Neuronal stem cell (in vitro differentiated cells): ENCODE measurements at regions not wholly inside any gene's neighbourhood (a gene's known extent, or its start where the extent isn't known, plus 50 kb on each side); places are given as distances from the start of the nearest gene placed in this dataset.

Experiments
- DNase-seq: peaks from one replicate; pipeline ENCODE4 v3.0.0-alpha.2; 2013; ENCODE audit warnings: low spot score
- H2AFZ ChIP-seq: one replicate; pipeline ENCODE4 v1.6.1; 2013; ENCODE audit warnings: mild to moderate bottlenecking, low read length, inconsistent platforms
- H2AK5ac ChIP-seq: 2 replicates; pipeline ENCODE4 v1.6.1; 2013; ENCODE audit warnings: low read depth, mild to moderate bottlenecking, inconsistent platforms, low read length, moderate library complexity, mixed read lengths
- H2BK120ac ChIP-seq: 2 replicates; pipeline ENCODE4 v1.6.1; 2013; ENCODE audit warnings: low read depth, mild to moderate bottlenecking, inconsistent platforms, low read length, moderate library complexity, mixed read lengths
- H2BK12ac ChIP-seq: one replicate; pipeline ENCODE4 v1.6.1; 2013; ENCODE audit warnings: low read length, inconsistent platforms
- H2BK15ac ChIP-seq: 2 replicates; pipeline ENCODE4 v1.6.1; 2013; ENCODE audit warnings: mild to moderate bottlenecking, low read length, inconsistent platforms, mixed read lengths
- H2BK5ac ChIP-seq: one replicate; pipeline ENCODE4 v1.6.1; 2013; ENCODE audit warnings: inconsistent platforms, mild to moderate bottlenecking, low read length, moderate library complexity
- H3K14ac ChIP-seq: one replicate; pipeline ENCODE4 v1.6.1; 2013; ENCODE audit warnings: low read length, inconsistent platforms
- H3K18ac ChIP-seq: 2 replicates; pipeline ENCODE4 v1.6.1; 2013; ENCODE audit warnings: low read length, inconsistent platforms
- H3K23ac ChIP-seq: 2 replicates; pipeline ENCODE4 v1.6.1; 2013; ENCODE audit warnings: low read depth, mild to moderate bottlenecking, mixed read lengths, low read length, inconsistent platforms; ENCODE audit not compliant: poor library complexity
- H3K27ac ChIP-seq: replicated peaks from 3 replicates; pipeline ENCODE4 v1.5.1; 2013; ENCODE audit warnings: low read length, inconsistent platforms
- H3K27me3 ChIP-seq, 3 experiments: 2 replicates each; pipeline ENCODE4 v1.6.1; 2013; ENCODE audit warnings: low read length in 3 of 3, mild to moderate bottlenecking in 2 of 3, inconsistent platforms in 1 of 3, low read depth in 1 of 3, mixed read lengths in 1 of 3, moderate library complexity in 1 of 3; ENCODE audit not compliant: control insufficient read depth in 3 of 3, insufficient read depth in 3 of 3
- H3K36me3 ChIP-seq, 2 donors: replicated peaks in 1 of 2; 2 replicates each; pipeline ENCODE4 v1.6.1; 2013; ENCODE audit warnings: low read length in 2 of 2; ENCODE audit not compliant: control insufficient read depth in 2 of 2, insufficient read depth in 2 of 2
- H3K4ac ChIP-seq: 2 replicates; pipeline ENCODE4 v1.6.1; 2013; ENCODE audit warnings: inconsistent platforms, mild to moderate bottlenecking, low read length, moderate library complexity
- H3K4me1 ChIP-seq, 2 donors: 1 replicate in 1 of 2; 2 replicates in 1 of 2; pipeline ENCODE4 v1.6.1; 2013; ENCODE audit warnings: low read length in 2 of 2, low read depth in 1 of 2; ENCODE audit not compliant: control insufficient read depth in 2 of 2, insufficient read depth in 1 of 2
- H3K4me2 ChIP-seq: one replicate; pipeline ENCODE4 v1.6.1; 2013; ENCODE audit warnings: mild to moderate bottlenecking, low read length, inconsistent platforms; ENCODE audit not compliant: insufficient read depth, poor library complexity, severe bottlenecking
- H3K4me3 ChIP-seq, 2 donors: 2 replicates each; pipeline ENCODE4 v1.5.1; 2013; ENCODE audit warnings: low read length in 2 of 2, mild to moderate bottlenecking in 2 of 2, inconsistent platforms in 1 of 2, moderate library complexity in 1 of 2
- H3K79me1 ChIP-seq: one replicate; pipeline ENCODE4 v1.6.1; 2013; ENCODE audit warnings: low read depth, mild to moderate bottlenecking, inconsistent platforms, low read length, moderate library complexity
- H3K9ac ChIP-seq: one replicate; pipeline ENCODE4 v1.6.1; 2013; ENCODE audit warnings: mild to moderate bottlenecking, low read depth, low read length, inconsistent platforms; ENCODE audit not compliant: poor library complexity
- H3K9me3 ChIP-seq, 2 donors: replicated peaks in 1 of 2; 2 replicates each; pipeline versions ENCODE3 to v1.6.1; 2013; ENCODE audit warnings: low read length in 2 of 2, mild to moderate bottlenecking in 2 of 2, inconsistent platforms in 1 of 2, low read depth in 1 of 2, mixed read lengths in 1 of 2, moderate library complexity in 1 of 2; ENCODE audit not compliant: control insufficient read depth in 2 of 2, insufficient read depth in 1 of 2
- H4K8ac ChIP-seq: one replicate; pipeline ENCODE4 v1.6.1; 2013; ENCODE audit warnings: low read depth, mild to moderate bottlenecking, inconsistent platforms, low read length, moderate library complexity
- H4K91ac ChIP-seq: one replicate; pipeline ENCODE4 v1.6.1; 2013; ENCODE audit warnings: low read length, low read depth, mild to moderate bottlenecking, inconsistent platforms; ENCODE audit not compliant: poor library complexity
- WGBS, 2 donors: extraction: QIAGEN DNeasy Blood & Tissue Kit; methylation state at CpG; one replicate each; pipeline ENCODE4 v1.1.7; 2013; ENCODE audit warnings: missing lambda C conversion rate in 2 of 2, mixed read lengths in 1 of 2; ENCODE audit not compliant: insufficient read length in 2 of 2, insufficient replicate concordance in 1 of 2; ENCODE audit errors: extremely low coverage in 2 of 2; 5-methylcytosine and 5-hydroxymethylcytosine counted together

DNA sequence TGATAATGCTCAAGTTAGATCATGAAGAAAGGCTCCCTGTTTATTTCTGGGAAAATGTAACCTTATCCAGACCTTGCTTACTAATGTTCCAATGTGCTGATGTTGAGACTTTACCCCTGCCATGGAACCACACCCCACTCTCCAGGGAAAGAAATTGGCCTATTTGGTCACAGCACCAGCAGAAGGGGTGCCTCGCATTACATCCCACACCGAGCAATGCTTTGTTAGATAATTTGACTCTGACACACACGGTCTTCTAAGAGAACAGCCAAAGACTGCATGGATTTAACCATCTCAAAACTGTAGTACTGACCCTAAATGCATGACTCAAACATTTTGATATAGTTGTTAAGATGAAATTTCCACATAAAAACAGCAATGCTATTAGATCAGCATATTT, 152.1 kb upstream of the CCDC150 start:
- H3K4me2 ChIP-seq: no peak overlapping the region
- H3K23ac ChIP-seq: no peak overlapping the region
- no peak overlapping the region for H2BK120ac ChIP-seq
- H2BK5ac ChIP-seq: no peak overlapping the region
- H2BK15ac ChIP-seq: no peak overlapping the region
- H3K27ac ChIP-seq: no peak overlapping the region
- H3K27me3 ChIP-seq: no peaks in the 10 kb centered on the region
- H3K36me3 ChIP-seq: no peaks in the 10 kb centered on the region
- H3K18ac ChIP-seq: no peak overlapping the region
- H4K8ac ChIP-seq: no peak overlapping the region
- no peak overlapping the region for H3K4me3 ChIP-seq
- no peak overlapping the region for H4K91ac ChIP-seq
- peaks cover 2 to 7% of the 10 kb centered on the region in 2 donors for H3K4me1 ChIP-seq
- no peak overlapping the region for H2BK12ac ChIP-seq
- no peak overlapping the region for H2AK5ac ChIP-seq
- H2AFZ ChIP-seq: no peak overlapping the region
- no peak for DNase-seq
- no peak overlapping the region for H3K14ac ChIP-seq
- H3K4ac ChIP-seq: no peak overlapping the region
- no CpG with 5 or more reads among the region's 3 CpGs for WGBS, 2 donors
- H3K9me3 ChIP-seq: no peaks in the 10 kb centered on the region
- H3K9ac ChIP-seq: no peak overlapping the region
- H3K79me1 ChIP-seq: no peaks in the 10 kb centered on the region

DNA sequence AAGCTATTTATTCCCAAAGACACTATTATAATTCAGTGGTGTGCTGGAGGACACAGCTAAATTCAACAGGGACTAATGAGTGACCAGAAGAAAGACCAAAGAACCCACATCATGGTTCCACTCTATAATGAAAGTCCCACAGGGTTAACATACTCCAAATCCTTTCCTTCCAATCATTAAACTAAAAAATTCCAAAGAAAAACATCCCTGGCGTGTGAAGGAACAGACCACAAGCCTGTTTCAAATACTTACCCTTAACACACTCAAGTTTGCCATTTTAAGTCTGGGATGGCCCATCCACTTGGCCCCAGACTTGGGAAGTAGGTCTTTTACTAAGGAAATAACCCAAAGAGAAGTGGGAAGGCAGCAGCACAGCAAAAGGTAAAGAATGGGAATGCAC, 150.1 kb upstream of the CCDC150 start:
- WGBS, 2 donors: no CpG with 5 or more reads among the region's 1 CpG

DNA sequence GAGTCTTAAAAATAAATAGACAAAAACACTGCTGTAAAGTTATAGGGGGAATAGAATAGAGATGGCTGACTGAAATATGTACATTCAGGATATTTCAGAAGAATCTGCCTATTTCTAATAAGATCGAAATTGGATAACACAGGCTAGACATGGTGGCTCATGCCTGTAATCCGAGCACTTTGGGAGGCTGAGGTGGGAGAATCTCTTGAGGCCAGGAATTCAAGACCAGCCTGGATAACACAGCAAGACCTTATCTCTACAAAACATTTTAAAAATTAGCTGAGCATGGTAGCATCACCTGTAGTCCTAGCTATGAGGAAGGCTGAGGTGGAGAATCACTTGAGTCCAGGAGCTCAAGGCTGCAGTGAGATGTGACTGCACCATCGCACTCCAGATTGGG, 146.6 kb upstream of the CCDC150 start:
- H3K4me1 ChIP-seq: no peaks in the 10 kb centered on the region
- no peak overlapping the region for H3K4ac ChIP-seq
- DNase-seq: no peak
- H3K27me3 ChIP-seq: no peaks in the 10 kb centered on the region
- no peak overlapping the region for H3K27ac ChIP-seq
- no peak overlapping the region for H2BK12ac ChIP-seq
- H2BK5ac ChIP-seq: no peak overlapping the region
- no peak overlapping the region for H3K9ac ChIP-seq
- no peaks in the 10 kb centered on the region for H3K79me1 ChIP-seq
- no peak overlapping the region for H2AFZ ChIP-seq
- no peak overlapping the region for H4K91ac ChIP-seq
- H3K4me2 ChIP-seq: no peak overlapping the region
- H3K9me3 ChIP-seq: no peaks in the 10 kb centered on the region
- no peak overlapping the region for H2BK120ac ChIP-seq
- no peak overlapping the region for H4K8ac ChIP-seq
- H3K14ac ChIP-seq: no peak overlapping the region
- no peak overlapping the region for H2BK15ac ChIP-seq
- no CpG with 5 or more reads among the region's 3 CpGs for WGBS, 2 donors
- no peak overlapping the region for H3K23ac ChIP-seq
- H3K18ac ChIP-seq: no peak overlapping the region
- no peak overlapping the region for H3K4me3 ChIP-seq
- no peak overlapping the region for H2AK5ac ChIP-seq
- H3K36me3 ChIP-seq: no peaks in the 10 kb centered on the region

More for the DNA sequence above, 150.1 kb upstream of the CCDC150 start:
- Histone ChIP-seq H3K79me1 (no peaks in the 10 kb centered on the region), H3K4me2 (no peak overlapping the region), H3K27me3 (no peaks in the 10 kb centered on the region), H3K4me1 (peaks cover 2 to 7% of the 10 kb centered on the region in 2 donors), H4K91ac (no peak overlapping the region), H3K14ac (no peak overlapping the region), H2BK120ac (no peak overlapping the region), H2AFZ (no peak overlapping the region), H4K8ac (no peak overlapping the region), H3K36me3 (no peaks in the 10 kb centered on the region), H3K9me3 (no peaks in the 10 kb centered on the region), H3K9ac (no peak overlapping the region), H2BK5ac (no peak overlapping the region), H3K4me3 (no peak overlapping the region), H2BK12ac (no peak overlapping the region), H2AK5ac (no peak overlapping the region), H3K23ac (no peak overlapping the region), H3K4ac (no peak overlapping the region), H3K18ac (no peak overlapping the region), H3K27ac (no peak overlapping the region), H2BK15ac (no peak overlapping the region)
- no peak for DNase-seq

DNA sequence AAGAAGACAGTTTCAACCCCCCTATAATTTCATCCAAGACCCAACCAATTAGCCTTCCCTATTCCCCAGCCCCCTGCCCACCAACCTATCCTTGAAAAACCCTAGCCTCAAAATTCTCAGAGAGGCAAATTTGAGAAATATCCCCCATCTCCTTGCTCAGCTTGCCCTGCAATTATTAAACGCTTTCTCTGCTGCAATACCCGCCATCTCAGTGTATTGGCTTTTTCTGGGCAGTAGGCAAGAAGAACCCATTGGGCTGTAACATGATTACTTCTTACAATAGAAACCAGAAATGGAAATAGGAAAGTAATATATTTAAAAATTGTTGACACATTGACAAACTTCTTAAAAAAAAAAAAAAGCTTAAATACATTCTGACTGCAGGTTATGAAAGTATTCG, 140.6 kb upstream of the CCDC150 start:
- no peak overlapping the region for H3K14ac ChIP-seq
- H3K4me3 ChIP-seq: no peak overlapping the region
- no peaks in the 10 kb centered on the region for H3K36me3 ChIP-seq

More for the DNA sequence above, 140.6 kb upstream of the CCDC150 start:
- Histone ChIP-seq H3K9me3 (peaks cover 2 to 14% of the 10 kb centered on the region in 2 donors), H2BK15ac (no peak overlapping the region), H3K9ac (no peak overlapping the region), H2BK5ac (no peak overlapping the region), H2BK12ac (no peak overlapping the region), H2AK5ac (no peak overlapping the region), H3K4me2 (no peak overlapping the region), H3K79me1 (no peaks in the 10 kb centered on the region), H3K27me3 (no peaks in the 10 kb centered on the region), H3K27ac (no peak overlapping the region), H3K18ac (no peak overlapping the region), H4K8ac (no peak overlapping the region), H2AFZ (no peak overlapping the region), H3K23ac (no peak overlapping the region), H3K4ac (no peak overlapping the region), H4K91ac (no peak overlapping the region), H2BK120ac (no peak overlapping the region), H3K4me1 (peaks cover 0 to 2% of the 10 kb centered on the region in 2 donors)
- no CpG with 5 or more reads among the region's 3 CpGs for WGBS, 2 donors
- no peak for DNase-seq
